Vagina (tissue), 2 donors: ENCODE measurements at regions not wholly inside any gene's neighbourhood (a gene's known extent, or its start where the extent isn't known, plus 50 kb on each side); places are given as distances from the start of the nearest gene placed in this dataset.

ENCODE experiments used
- POLR2AphosphoS5 ChIP-seq, 2 donors: sonication (generic); formaldehyde crosslinking; IDR thresholded peaks; one replicate each; pipeline ENCODE4 v1.9.0; 2017; ENCODE audit warnings: antibody characterized with exemption in 2 of 2, mild to moderate bottlenecking in 2 of 2, low read depth in 1 of 2; ENCODE audit not compliant: insufficient read depth in 1 of 2
- TF ChIP-seq, protein P1 (sequence below), 3 experiments: fragments of 450-650 bp in 2 of 3; fragments of 200-600 bp in 1 of 3; sonication (generic) in 1 of 3; IDR thresholded peaks; one replicate each; pipeline ENCODE4 v1.5.1; 2017 to 2019; ENCODE audit warnings: antibody characterized with exemption in 3 of 3, mild to moderate bottlenecking in 2 of 3, moderate library complexity in 2 of 3

GRCh38 chr10:121658111-121658510, 59.9 kb upstream of the FGFR2 start:
- TF ChIP-seq, protein P1, sequence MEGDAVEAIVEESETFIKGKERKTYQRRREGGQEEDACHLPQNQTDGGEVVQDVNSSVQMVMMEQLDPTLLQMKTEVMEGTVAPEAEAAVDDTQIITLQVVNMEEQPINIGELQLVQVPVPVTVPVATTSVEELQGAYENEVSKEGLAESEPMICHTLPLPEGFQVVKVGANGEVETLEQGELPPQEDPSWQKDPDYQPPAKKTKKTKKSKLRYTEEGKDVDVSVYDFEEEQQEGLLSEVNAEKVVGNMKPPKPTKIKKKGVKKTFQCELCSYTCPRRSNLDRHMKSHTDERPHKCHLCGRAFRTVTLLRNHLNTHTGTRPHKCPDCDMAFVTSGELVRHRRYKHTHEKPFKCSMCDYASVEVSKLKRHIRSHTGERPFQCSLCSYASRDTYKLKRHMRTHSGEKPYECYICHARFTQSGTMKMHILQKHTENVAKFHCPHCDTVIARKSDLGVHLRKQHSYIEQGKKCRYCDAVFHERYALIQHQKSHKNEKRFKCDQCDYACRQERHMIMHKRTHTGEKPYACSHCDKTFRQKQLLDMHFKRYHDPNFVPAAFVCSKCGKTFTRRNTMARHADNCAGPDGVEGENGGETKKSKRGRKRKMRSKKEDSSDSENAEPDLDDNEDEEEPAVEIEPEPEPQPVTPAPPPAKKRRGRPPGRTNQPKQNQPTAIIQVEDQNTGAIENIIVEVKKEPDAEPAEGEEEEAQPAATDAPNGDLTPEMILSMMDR (IDR thresholded peaks at IDR 0.05): no peak
- no peak for TF ChIP-seq POLR2AphosphoS5 (IDR thresholded peaks at IDR 0.05; ENCODE audit: insufficient read depth in 1 of 2, low read depth in 1 of 2)
